CD14-positive monocyte (primary cell): ENCODE measurements at regions not wholly inside any gene's neighbourhood (a gene's known extent, or its start where the extent isn't known, plus 50 kb on each side); places are given as distances from the start of the nearest gene placed in this dataset.

ENCODE experiments used
- DNase-seq, 3 donors: peaks; one replicate each; pipeline ENCODE4 v3.0.0-alpha.2; 2011 to 2022
- H2AFZ ChIP-seq: 2 replicates; pipeline ENCODE4 v1.6.0; 2012; ENCODE audit warnings: mild to moderate bottlenecking, low read depth, low read length, inconsistent platforms; ENCODE audit not compliant: insufficient read depth, poor library complexity, severe bottlenecking
- H3K27ac ChIP-seq, 2 donors: 1 replicate in 1 of 2; 2 replicates in 1 of 2; pipeline ENCODE4 v1.5.1; 2012 to 2013; ENCODE audit warnings: low read length in 2 of 2, control low read depth in 1 of 2, inconsistent platforms in 1 of 2, low read depth in 1 of 2, mild to moderate bottlenecking in 1 of 2
- H3K27me3 ChIP-seq, 2 donors: one replicate each; pipeline versions ENCODE4 v1.6.0 to v1.6.1; 2011 to 2013; ENCODE audit warnings: low read length in 2 of 2; ENCODE audit not compliant: control insufficient read depth in 2 of 2, insufficient read depth in 2 of 2
- H3K36me3 ChIP-seq, 2 donors: replicated peaks in 1 of 2; 1 replicate in 1 of 2; 2 replicates in 1 of 2; pipeline versions ENCODE4 v1.5.1 to v1.6.1; 2012 to 2013; ENCODE audit warnings: low read length in 2 of 2, control low read depth in 1 of 2, inconsistent platforms in 1 of 2, mild to moderate bottlenecking in 1 of 2; ENCODE audit not compliant: insufficient read depth in 2 of 2, control insufficient read depth in 1 of 2
- H3K4me1 ChIP-seq, 2 donors: 1 replicate in 1 of 2; 2 replicates in 1 of 2; pipeline versions ENCODE4 v1.5.1 to v1.6.1; 2012 to 2013; ENCODE audit warnings: low read length in 2 of 2, control low read depth in 1 of 2, inconsistent platforms in 1 of 2, mild to moderate bottlenecking in 1 of 2, moderate library complexity in 1 of 2; ENCODE audit not compliant: insufficient read depth in 2 of 2, control insufficient read depth in 1 of 2
- H3K4me2 ChIP-seq: replicated peaks from 2 replicates; pipeline ENCODE3; 2012; ENCODE audit warnings: low read length, moderate library complexity, mild to moderate bottlenecking; ENCODE audit not compliant: poor library complexity, severe bottlenecking; ENCODE audit errors: extremely low read depth
- H3K4me3 ChIP-seq, 3 experiments: fragments of 200-600 bp in 1 of 3; sonication (generic) in 1 of 3; replicated peaks in 1 of 3; 1 replicate in 2 of 3; 2 replicates in 1 of 3; pipeline ENCODE4 v1.5.1; 2011 to 2013; ENCODE audit warnings: low read length in 3 of 3, mild to moderate bottlenecking in 3 of 3, control low read depth in 2 of 3, low read depth in 2 of 3, inconsistent platforms in 1 of 3, moderate library complexity in 1 of 3
- H3K79me2 ChIP-seq: 2 replicates; pipeline ENCODE4 v1.6.0; 2012; ENCODE audit warnings: mild to moderate bottlenecking, control low read depth, inconsistent platforms, low read length, moderate library complexity; ENCODE audit not compliant: insufficient read depth
- H3K9ac ChIP-seq: 2 replicates; pipeline ENCODE4 v1.6.0; 2017; ENCODE audit warnings: low read length, mild to moderate bottlenecking; ENCODE audit not compliant: insufficient read depth, poor library complexity, severe bottlenecking
- H3K9me3 ChIP-seq, 2 donors: replicated peaks in 1 of 2; 1 replicate in 1 of 2; 2 replicates in 1 of 2; pipeline versions ENCODE4 v1.5.1 to v1.6.1; 2012 to 2013; ENCODE audit warnings: low read length in 2 of 2, control low read depth in 1 of 2; ENCODE audit not compliant: control insufficient read depth in 1 of 2, insufficient read depth in 1 of 2
- H4K20me1 ChIP-seq: 2 replicates; pipeline ENCODE4 v1.6.0; 2012; ENCODE audit warnings: mild to moderate bottlenecking, low read length, control low read depth, moderate library complexity; ENCODE audit not compliant: insufficient read depth
- H3K27ac Mint-ChIP-seq, 7 donors: one replicate each; pipeline ENCODE4 v1.8.0; 2020; ENCODE audit warnings: mild to moderate bottlenecking in 7 of 7, mixed read lengths in 7 of 7, moderate library complexity in 6 of 7, inconsistent platforms in 2 of 7
- H3K27me3 Mint-ChIP-seq, 3 donors: one replicate each; pipeline ENCODE4 v1.8.0; 2021 to 2022; ENCODE audit warnings: low read depth in 3 of 3, mild to moderate bottlenecking in 3 of 3, mixed read lengths in 3 of 3, moderate library complexity in 3 of 3, inconsistent platforms in 1 of 3
- H3K36me3 Mint-ChIP-seq, 2 donors: one replicate each; pipeline ENCODE4 v1.8.0; 2020; ENCODE audit warnings: mixed read lengths in 2 of 2, inconsistent platforms in 1 of 2, mild to moderate bottlenecking in 1 of 2
- H3K4me1 Mint-ChIP-seq: one replicate; pipeline ENCODE4 v1.8.0; 2020; ENCODE audit warnings: mild to moderate bottlenecking, mixed read lengths
- H3K4me3 Mint-ChIP-seq, 2 donors: one replicate each; pipeline ENCODE4 v1.8.0; 2020; ENCODE audit warnings: mild to moderate bottlenecking in 2 of 2, mixed read lengths in 2 of 2, moderate library complexity in 1 of 2
- H3K9me3 Mint-ChIP-seq, 7 donors: one replicate each; pipeline ENCODE4 v1.8.0; 2020 to 2022; ENCODE audit warnings: mixed read lengths in 7 of 7, mild to moderate bottlenecking in 6 of 7, moderate library complexity in 6 of 7, inconsistent platforms in 2 of 7
- CTCF ChIP-seq: fragments of 200-600 bp; IDR thresholded peaks from one replicate; pipeline ENCODE4 v1.8.0; 2022; ENCODE audit warnings: antibody characterized with exemption, mild to moderate bottlenecking
- WGBS: methylation state at CpG from one replicate; pipeline ENCODE4 v1.1.5; 2013; ENCODE audit warnings: missing lambda C conversion rate; ENCODE audit not compliant: insufficient coverage; 5-methylcytosine and 5-hydroxymethylcytosine counted together
- intact Hi-C, 2 donors: fragments of 100-400 bp; cut with micrococcal nuclease; formaldehyde crosslinking; loops; one replicate each; pipeline versions ENCODE4 v1.15.0 to v1.15.1; 2023

GRCh38 chr6:4655196-4656025, 120.8 kb upstream of the CDYL start:
- Histone ChIP-seq H3K9ac (no peak overlapping the region), H3K27ac (no peak overlapping the region), H3K36me3 (no peaks in the 10 kb centered on the region), H4K20me1 (no peaks in the 10 kb centered on the region), H3K79me2 (no peaks in the 10 kb centered on the region), H3K9me3 (no peaks in the 10 kb centered on the region), H3K27me3 (no peaks in the 10 kb centered on the region), H2AFZ (no peak overlapping the region), H3K4me3 (no peak overlapping the region), H3K4me1 (no peaks in the 10 kb centered on the region), H3K4me2 (no peak overlapping the region)
- Mint-ChIP-seq H3K27ac (no peak overlapping the region), H3K4me3 (no peak overlapping the region), H3K36me3 (no peaks in the 10 kb centered on the region), H3K4me1 (no peaks in the 10 kb centered on the region), H3K27me3 (peaks cover 5 to 7% (median 6%) of the 10 kb centered on the region in 3 donors), H3K9me3 (peaks cover 0 to 5% (median 2%) of the 10 kb centered on the region in 7 donors)
- no peak for TF ChIP-seq CTCF
- intact Hi-C loops: no loop called here
- 78% methylated on average over 7 of the region's 12 CpGs for WGBS
- DNase-seq: no peak

GRCh38 chr6:4653141-4653540, 123.1 kb upstream of the CDYL start:
- no CpG with 5 or more reads among the region's 3 CpGs for WGBS
- no peak overlapping the region for H3K9ac ChIP-seq
- peaks cover 0 to 4% (median 2%) of the 10 kb centered on the region in 7 donors for H3K9me3 Mint-ChIP-seq
- no peaks in the 10 kb centered on the region for H4K20me1 ChIP-seq
- H3K27me3 Mint-ChIP-seq: peaks cover 7 to 10% (median 10%) of the 10 kb centered on the region in 3 donors
- TF ChIP-seq CTCF: no peak
- intact Hi-C loops: no loop called here
- no peak overlapping the region for H3K4me3 ChIP-seq
- H3K27ac Mint-ChIP-seq: no peak overlapping the region
- peaks cover under 1 to 3% of the 10 kb centered on the region in 2 donors for H3K27me3 ChIP-seq
- no peak overlapping the region for H3K4me2 ChIP-seq
- H3K36me3 Mint-ChIP-seq: no peaks in the 10 kb centered on the region
- H3K27ac ChIP-seq: no peak overlapping the region
- no peak for DNase-seq
- H3K4me3 Mint-ChIP-seq: no peak overlapping the region
- no peaks in the 10 kb centered on the region for H3K9me3 ChIP-seq
- no peaks in the 10 kb centered on the region for H3K36me3 ChIP-seq
- peaks cover 1% of the 10 kb centered on the region for H3K4me1 Mint-ChIP-seq
- H3K79me2 ChIP-seq: no peaks in the 10 kb centered on the region
- no peaks in the 10 kb centered on the region for H3K4me1 ChIP-seq
- H2AFZ ChIP-seq: no peak overlapping the region
